Left lung (tissue), 4 donors: ENCODE measurements at regions not wholly inside any gene's neighbourhood (a gene's known extent, or its start where the extent isn't known, plus 50 kb on each side); places are given as distances from the start of the nearest gene placed in this dataset.

ENCODE experiments used
- ATAC-seq: fragments of 200-7000 bp; cut with Tn5 transposase; one replicate; pipeline ENCODE4 v1.9.1; 2020; ENCODE audit warnings: moderate library complexity
- DNase-seq, 4 donors: peaks; one replicate each; pipeline ENCODE4 v3.0.0-alpha.2; 2013 to 2020
- H3K27ac ChIP-seq, 2 donors: fragments of 200-600 bp; sonication (generic) in 1 of 2; one replicate each; pipeline versions ENCODE4 v1.5.0 to v1.8.0; 2020 to 2021
- H3K27me3 ChIP-seq, 2 donors: fragments of 200-600 bp; sonication (generic) in 1 of 2; one replicate each; pipeline versions ENCODE4 v1.5.0 to v1.8.0; 2020 to 2021
- H3K36me3 ChIP-seq, 2 donors: fragments of 200-600 bp; sonication (generic) in 1 of 2; one replicate each; pipeline versions ENCODE4 v1.5.0 to v1.8.0; 2020 to 2021
- H3K4me1 ChIP-seq, 2 donors: fragments of 200-600 bp; one replicate each; pipeline ENCODE4 v1.8.0; 2021
- H3K4me3 ChIP-seq, 2 donors: fragments of 200-600 bp; sonication (generic) in 1 of 2; one replicate each; pipeline versions ENCODE4 v1.5.0 to v1.8.0; 2020 to 2021; ENCODE audit warnings: mild to moderate bottlenecking in 1 of 2
- H3K9me3 ChIP-seq, 2 donors: fragments of 200-600 bp; sonication (generic) in 1 of 2; one replicate each; pipeline versions ENCODE4 v1.5.0 to v1.8.0; 2020 to 2021
- CTCF ChIP-seq, 2 donors: fragments of 200-600 bp; sonication (generic) in 1 of 2; IDR thresholded peaks; one replicate each; pipeline versions ENCODE4 v1.5.0 to v1.8.0; 2021; ENCODE audit warnings: antibody characterized with exemption in 2 of 2
- intact Hi-C, 2 donors: fragments of 100-400 bp; cut with DNase I; formaldehyde crosslinking; loops; one replicate each; pipeline versions ENCODE4 v1.11.2 to v1.14.2; 2022
- donor health status: DM: no; HTN: yes; CAD: no.
- donor health status: DM: no; HTN: no; CAD: no.

DNA sequence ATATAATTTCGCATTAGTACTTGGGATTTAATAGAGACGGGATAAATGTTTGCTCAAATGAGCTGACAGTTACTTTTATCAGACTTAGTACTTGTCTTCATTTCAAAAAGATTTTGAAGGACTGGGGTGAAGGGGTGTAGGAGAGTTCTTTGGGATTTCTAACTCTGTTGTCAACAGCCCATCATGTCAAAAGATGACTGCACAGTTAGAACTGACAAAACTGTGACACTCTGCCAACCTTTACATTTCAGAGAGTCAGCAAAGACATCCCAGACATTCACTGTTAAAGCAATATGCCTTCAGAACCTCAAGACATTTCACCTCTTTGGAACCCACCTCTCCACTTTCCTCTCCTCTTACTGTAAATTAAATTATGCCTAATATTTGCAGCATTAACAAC is 285.4 kb upstream of the SPHKAP start:
- no peaks in the 10 kb centered on the region for H3K27me3 ChIP-seq
- peaks cover 0 to 20% of the 10 kb centered on the region in 2 donors for H3K9me3 ChIP-seq
- no peak overlapping the region for H3K27ac ChIP-seq
- H3K4me3 ChIP-seq = no peak overlapping the region
- DNase-seq (no peak), ATAC-seq (no peak)
- no peak for TF ChIP-seq CTCF (IDR thresholded peaks at IDR 0.05)
- intact Hi-C loops = no loop called here
- no peaks in the 10 kb centered on the region for H3K4me1 ChIP-seq
- H3K36me3 ChIP-seq = no peaks in the 10 kb centered on the region

- no peak for ATAC-seq
These were observed 283.9 kb upstream of the SPHKAP start for GRCh38 chr2:228465408-228465807.

DNA sequence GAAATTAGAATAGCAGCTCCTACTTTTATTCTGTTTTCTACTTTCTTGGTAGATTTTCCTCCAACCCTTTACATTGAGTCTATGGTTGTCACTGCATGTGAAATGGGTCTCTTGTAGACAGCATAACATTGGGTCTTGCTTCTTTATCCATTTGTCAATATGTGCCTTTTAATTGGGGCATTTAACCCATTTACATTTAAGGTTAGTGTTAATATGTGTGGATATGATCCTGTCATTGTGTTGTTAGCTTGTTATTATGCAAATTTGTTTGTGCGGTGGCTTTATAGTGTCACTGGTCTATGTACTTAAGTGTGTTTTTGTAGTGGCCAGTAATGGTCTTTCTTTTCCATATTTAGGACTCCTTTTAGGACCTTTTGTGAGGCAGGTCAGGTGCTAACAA is 276.9 kb upstream of the SPHKAP start:
- Histone ChIP-seq H3K4me1 (no peaks in the 10 kb centered on the region), H3K36me3 (no peaks in the 10 kb centered on the region), H3K27me3 (no peaks in the 10 kb centered on the region), H3K9me3 (peaks cover 0 to 65% of the 10 kb centered on the region in 2 donors), H3K27ac (no peak overlapping the region), H3K4me3 (no peak overlapping the region)
- ATAC-seq (no peak), DNase-seq (no peak)
- no peak for TF ChIP-seq CTCF (IDR thresholded peaks at IDR 0.05)
- intact Hi-C loops = no loop called here

More at GRCh38 chr2:228465408-228465807, 283.9 kb upstream of the SPHKAP start:
- H3K4me3 ChIP-seq = no peak overlapping the region
- H3K27me3 ChIP-seq = no peaks in the 10 kb centered on the region
- no peak overlapping the region for H3K27ac ChIP-seq
- no peaks in the 10 kb centered on the region for H3K4me1 ChIP-seq
- intact Hi-C loops = no loop called here
- no peak for TF ChIP-seq CTCF (IDR thresholded peaks at IDR 0.05)
- DNase-seq = no peak
- no peaks in the 10 kb centered on the region for H3K36me3 ChIP-seq
- peaks cover 0 to 24% of the 10 kb centered on the region in 2 donors for H3K9me3 ChIP-seq

DNA sequence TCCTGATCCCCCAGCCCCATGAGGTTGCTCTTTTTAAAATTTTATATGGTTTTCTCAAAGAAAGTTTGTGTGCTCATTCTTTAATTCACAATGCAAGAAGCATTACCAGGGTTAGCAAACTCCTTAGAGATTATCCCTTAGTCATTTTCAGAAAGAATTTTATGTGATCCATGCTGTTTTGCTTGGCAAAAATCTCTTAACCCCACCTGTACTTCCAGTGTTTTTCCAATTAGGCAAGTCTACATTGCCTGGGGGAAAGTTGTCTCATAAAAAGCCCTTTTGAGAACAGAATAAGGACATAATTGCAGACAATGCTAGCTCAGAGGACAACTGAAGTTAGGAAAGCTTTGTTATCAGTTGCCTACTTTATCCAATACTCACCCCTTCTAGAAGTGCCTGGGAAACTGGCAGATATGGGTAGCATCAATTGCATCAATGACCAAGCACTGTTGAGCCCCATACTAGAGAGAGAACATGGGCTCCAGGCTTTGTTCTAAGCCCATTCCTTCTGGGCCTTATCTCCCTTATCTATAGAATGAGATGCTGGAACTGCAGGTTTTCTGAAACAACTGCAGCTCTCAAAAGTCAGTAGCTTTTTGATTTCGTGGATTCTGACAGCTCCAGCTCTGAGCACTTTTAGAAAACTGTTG is 265.9 kb upstream of the SPHKAP start:
- Histone ChIP-seq H3K4me1 (no peaks in the 10 kb centered on the region), H3K36me3 (no peaks in the 10 kb centered on the region), H3K27ac (no peak overlapping the region), H3K27me3 (no peaks in the 10 kb centered on the region), H3K4me3 (no peak overlapping the region), H3K9me3 (peaks cover 0 to 5% of the 10 kb centered on the region in 2 donors)
- DNase-seq (no peak), ATAC-seq (no peak)
- TF ChIP-seq CTCF (IDR thresholded peaks at IDR 0.05) = no peak
- intact Hi-C loops = no loop called here

DNA sequence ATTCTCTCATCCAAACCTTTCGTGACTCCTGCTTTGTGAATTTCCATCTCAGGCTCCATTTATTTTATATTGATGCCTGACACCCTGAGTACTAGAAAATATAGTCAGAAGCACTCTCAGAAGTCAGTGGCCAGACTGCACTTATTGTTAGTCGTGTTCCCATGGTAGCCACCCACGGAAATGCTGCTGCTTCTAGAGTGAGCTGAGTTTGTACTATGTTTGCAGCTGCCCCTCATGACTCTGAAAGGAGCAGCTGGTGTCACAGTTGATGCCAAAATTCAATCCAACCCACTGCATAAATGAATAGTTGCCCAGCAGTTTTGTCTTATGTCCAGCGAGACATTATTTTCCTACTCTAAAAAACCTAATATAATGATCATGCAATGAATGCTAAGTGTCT is 265.2 kb upstream of the SPHKAP start:
- no peak overlapping the region for H3K4me3 ChIP-seq
- intact Hi-C loops = no loop called here
- H3K9me3 ChIP-seq = peaks cover 0 to 5% of the 10 kb centered on the region in 2 donors
- DNase-seq (peak in 1 of 4 donors; percentile 37), ATAC-seq (no peak)
- no peaks in the 10 kb centered on the region for H3K27me3 ChIP-seq
- no peak overlapping the region for H3K27ac ChIP-seq
- no peak for TF ChIP-seq CTCF (IDR thresholded peaks at IDR 0.05)
- no peaks in the 10 kb centered on the region for H3K36me3 ChIP-seq
- no peaks in the 10 kb centered on the region for H3K4me1 ChIP-seq
